ENCODE measurements at regions not wholly inside any gene's neighbourhood (a gene's known extent, or its start where the extent isn't known, plus 50 kb on each side); places are given as distances from the start of the nearest gene placed in this dataset.

- Histone ChIP-seq H3K4me3 (ENCODE audit: low read length) (no peak overlapping the region), H3K9ac (ENCODE audit: low read length) (no peak overlapping the region), H3K36me3 (ENCODE audit: control insufficient read depth, low read depth, low read length) (no peaks in the 10 kb centered on the region), H3K27ac (ENCODE audit: low read length) (no peak overlapping the region), H3K27me3 (ENCODE audit: control insufficient read depth, insufficient read depth, low read length) (peaks cover 47% of the 10 kb centered on the region), H3K4me1 (ENCODE audit: control insufficient read depth, low read depth, low read length) (peaks cover 19% of the 10 kb centered on the region), H3K9me3 (ENCODE audit: control insufficient read depth, low read depth, low read length) (no peaks in the 10 kb centered on the region)
Measured at GRCh38 chr10:133026726-133027395, 60.9 kb upstream of the ADGRA1 start.

DNA sequence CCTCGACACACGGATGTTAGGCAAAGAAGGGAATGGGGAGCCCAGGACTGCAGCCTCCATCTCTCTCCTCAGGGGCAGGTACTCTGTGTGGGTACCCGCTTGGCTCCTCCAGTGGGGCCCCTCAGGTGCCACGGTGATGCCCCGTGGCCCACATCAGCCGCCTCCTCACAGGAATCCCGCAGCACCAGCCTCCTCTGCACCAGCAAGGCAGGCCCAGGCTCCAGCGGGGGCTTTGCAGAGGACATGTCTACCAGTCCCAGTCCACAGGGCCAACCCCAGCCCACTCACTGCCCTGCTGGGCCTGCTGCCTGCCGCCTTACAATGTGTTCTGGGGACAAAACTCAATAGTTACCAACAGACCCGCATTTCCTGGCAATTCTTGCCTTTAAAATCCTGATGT, 61.6 kb upstream of the ADGRA1 start:
- Histone ChIP-seq H3K9me3 (ENCODE audit: control insufficient read depth, low read depth, low read length) (no peaks in the 10 kb centered on the region), H3K36me3 (ENCODE audit: control insufficient read depth, low read depth, low read length) (no peaks in the 10 kb centered on the region), H3K4me1 (ENCODE audit: control insufficient read depth, low read depth, low read length) (peaks cover 17% of the 10 kb centered on the region), H3K4me3 (ENCODE audit: low read length) (no peak overlapping the region), H3K27ac (ENCODE audit: low read length) (no peak overlapping the region), H3K9ac (ENCODE audit: low read length) (no peak overlapping the region), H3K27me3 (ENCODE audit: control insufficient read depth, insufficient read depth, low read length) (peaks cover 40% of the 10 kb centered on the region)

DNA sequence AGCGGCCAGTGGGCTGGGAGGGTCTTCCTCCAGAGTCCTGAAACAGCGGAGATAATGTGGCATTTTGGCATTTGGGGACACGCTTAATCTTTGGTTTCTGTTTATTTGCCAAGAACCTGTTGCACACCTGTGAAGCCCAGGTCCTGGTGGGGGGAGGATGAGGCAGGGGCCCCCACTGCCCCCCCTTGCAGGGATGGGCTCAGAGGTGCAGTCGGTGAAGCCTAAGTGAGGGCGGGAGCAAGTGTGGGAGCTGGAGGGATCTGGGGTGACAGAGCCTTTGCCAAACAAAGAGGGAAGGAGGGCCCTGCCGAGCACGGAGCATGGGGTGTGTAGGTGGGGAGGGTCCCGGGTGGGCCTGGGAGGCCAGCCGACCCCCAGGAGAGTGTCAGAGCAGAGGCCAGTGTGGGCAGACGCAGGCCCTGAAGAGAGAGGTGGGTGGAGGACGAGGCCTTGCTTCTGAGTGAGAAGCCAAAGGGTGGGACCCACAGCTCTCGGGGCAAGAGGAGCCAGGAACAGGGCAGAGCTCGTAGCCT, 62.1 kb upstream of the ADGRA1 start:
- peaks cover 12% of the 10 kb centered on the region for H3K4me1 ChIP-seq (ENCODE audit: control insufficient read depth, low read depth, low read length)
- H3K27ac ChIP-seq (ENCODE audit: low read length): no peak overlapping the region
- no peaks in the 10 kb centered on the region for H3K9me3 ChIP-seq (ENCODE audit: control insufficient read depth, low read depth, low read length)
- peaks cover 35% of the 10 kb centered on the region for H3K27me3 ChIP-seq (ENCODE audit: control insufficient read depth, insufficient read depth, low read length)
- no peak overlapping the region for H3K9ac ChIP-seq (ENCODE audit: low read length)
- H3K4me3 ChIP-seq (ENCODE audit: low read length): no peak overlapping the region
- no peaks in the 10 kb centered on the region for H3K36me3 ChIP-seq (ENCODE audit: control insufficient read depth, low read depth, low read length)

DNA sequence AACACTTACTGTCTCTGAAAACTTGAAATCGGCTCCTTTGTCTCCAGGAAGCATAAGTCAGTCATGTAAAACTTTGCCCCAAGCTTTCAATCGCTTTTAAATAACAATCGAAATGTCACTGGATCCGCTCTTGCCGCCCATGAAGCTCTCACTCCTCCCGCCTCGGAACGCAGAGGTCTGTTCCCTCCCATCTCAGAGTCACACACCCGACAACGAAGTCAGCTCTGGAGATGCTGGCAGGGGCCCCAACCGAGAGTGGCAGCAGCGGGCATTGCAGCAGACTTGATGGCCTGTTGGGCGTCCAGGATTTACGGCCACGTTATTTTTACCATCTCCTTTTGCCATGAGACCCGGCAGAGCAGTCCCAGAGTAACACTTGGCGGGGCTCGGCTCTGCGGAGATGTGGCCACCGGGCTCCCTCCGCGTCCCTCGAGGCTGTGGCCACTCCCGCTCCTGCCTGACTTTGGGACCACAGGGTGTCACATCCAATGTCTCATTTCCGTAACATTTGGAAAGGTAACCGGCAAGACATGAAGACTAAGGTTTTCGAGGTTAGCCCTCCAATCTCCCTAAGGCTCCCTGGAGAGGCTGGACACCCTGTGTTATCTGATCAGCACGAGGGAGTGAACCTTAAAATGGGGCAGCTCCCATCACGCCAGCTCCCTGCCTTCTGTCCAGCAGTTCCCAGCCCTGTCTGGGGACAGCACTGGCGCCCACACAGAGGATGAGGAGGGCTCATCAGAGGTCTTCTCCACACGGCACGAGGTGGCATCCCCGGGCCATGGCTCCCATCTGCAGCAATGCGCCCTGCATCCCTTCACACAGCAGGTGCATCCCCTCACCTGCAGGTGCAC, 62.8 kb upstream of the ADGRA1 start:
- H3K4me1 ChIP-seq (ENCODE audit: control insufficient read depth, low read depth, low read length): peaks cover 8% of the 10 kb centered on the region
- H3K9ac ChIP-seq (ENCODE audit: low read length): no peak overlapping the region
- H3K36me3 ChIP-seq (ENCODE audit: control insufficient read depth, low read depth, low read length): no peaks in the 10 kb centered on the region
- H3K4me3 ChIP-seq (ENCODE audit: low read length): no peak overlapping the region
- no peak overlapping the region for H3K27ac ChIP-seq (ENCODE audit: low read length)
- H3K9me3 ChIP-seq (ENCODE audit: control insufficient read depth, low read depth, low read length): no peaks in the 10 kb centered on the region
- H3K27me3 ChIP-seq (ENCODE audit: control insufficient read depth, insufficient read depth, low read length): peaks cover 28% of the 10 kb centered on the region

DNA sequence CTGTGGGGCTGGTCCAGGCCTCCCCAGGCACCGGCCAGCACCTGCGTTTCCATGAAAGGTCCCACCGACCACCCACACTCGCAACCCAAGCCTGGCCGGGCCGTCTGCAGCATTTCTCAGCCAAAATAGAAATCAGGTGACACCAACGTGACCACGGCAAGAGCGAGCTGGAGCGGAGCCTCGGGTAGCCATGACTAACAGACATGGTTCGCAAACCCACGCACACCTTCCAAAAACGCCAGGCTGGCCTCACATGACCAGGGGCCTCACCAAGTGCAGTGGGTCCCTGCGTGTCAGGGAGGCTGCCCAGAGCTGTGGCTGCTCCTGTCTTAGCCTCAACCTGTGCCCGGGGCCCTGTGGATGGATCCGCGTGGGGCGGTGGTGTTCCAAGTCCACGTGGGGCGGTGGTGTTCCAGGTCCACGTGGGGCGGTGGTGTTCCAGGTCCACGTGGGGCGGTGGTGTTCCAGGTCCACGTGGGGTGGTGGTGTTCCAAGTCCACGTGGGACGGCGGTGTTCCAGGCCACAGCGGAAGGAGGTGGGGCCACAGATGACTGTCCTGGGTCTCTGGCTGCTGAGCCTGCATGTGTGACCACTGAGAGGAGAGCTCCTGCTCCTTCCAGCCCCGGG, 64.4 kb upstream of the ADGRA1 start:
- H3K4me3 ChIP-seq (ENCODE audit: low read length): no peak overlapping the region
- H3K9ac ChIP-seq (ENCODE audit: low read length): no peak overlapping the region
- peaks cover 8% of the 10 kb centered on the region for H3K4me1 ChIP-seq (ENCODE audit: control insufficient read depth, low read depth, low read length)
- no peaks in the 10 kb centered on the region for H3K36me3 ChIP-seq (ENCODE audit: control insufficient read depth, low read depth, low read length)
- peaks cover 21% of the 10 kb centered on the region for H3K27me3 ChIP-seq (ENCODE audit: control insufficient read depth, insufficient read depth, low read length)
- no peaks in the 10 kb centered on the region for H3K9me3 ChIP-seq (ENCODE audit: control insufficient read depth, low read depth, low read length)
- H3K27ac ChIP-seq (ENCODE audit: low read length): no peak overlapping the region

DNA sequence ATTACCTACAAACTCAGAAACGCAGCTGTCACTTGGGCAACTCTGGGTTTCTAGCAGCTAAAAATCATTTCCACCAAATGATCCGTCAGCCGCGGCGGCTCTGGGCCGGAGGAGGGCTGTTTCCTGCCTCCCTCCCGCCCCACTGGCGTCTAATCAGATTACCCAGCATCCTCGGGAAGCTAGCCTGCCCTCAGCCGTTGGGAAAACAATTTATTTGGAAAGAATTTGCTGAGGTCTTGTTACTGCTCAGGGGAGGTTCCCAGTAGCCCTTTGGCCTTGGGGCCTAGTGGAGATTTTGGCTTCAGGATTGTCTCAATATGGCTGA, 65.0 kb upstream of the ADGRA1 start:
- Histone ChIP-seq H3K9ac (ENCODE audit: low read length) (no peak overlapping the region), H3K36me3 (ENCODE audit: control insufficient read depth, low read depth, low read length) (no peaks in the 10 kb centered on the region), H3K9me3 (ENCODE audit: control insufficient read depth, low read depth, low read length) (no peaks in the 10 kb centered on the region), H3K4me1 (ENCODE audit: control insufficient read depth, low read depth, low read length) (peaks cover 8% of the 10 kb centered on the region), H3K27ac (ENCODE audit: low read length) (no peak overlapping the region), H3K27me3 (ENCODE audit: control insufficient read depth, insufficient read depth, low read length) (peaks cover 21% of the 10 kb centered on the region), H3K4me3 (ENCODE audit: low read length) (no peak overlapping the region)

- Histone ChIP-seq H3K4me3 (ENCODE audit: low read length) (no peak overlapping the region), H3K4me1 (ENCODE audit: control insufficient read depth, low read depth, low read length) (peaks cover 8% of the 10 kb centered on the region), H3K36me3 (ENCODE audit: control insufficient read depth, low read depth, low read length) (no peaks in the 10 kb centered on the region), H3K27me3 (ENCODE audit: control insufficient read depth, insufficient read depth, low read length) (peaks cover 21% of the 10 kb centered on the region), H3K9me3 (ENCODE audit: control insufficient read depth, low read depth, low read length) (no peaks in the 10 kb centered on the region), H3K9ac (ENCODE audit: low read length) (no peak overlapping the region), H3K27ac (ENCODE audit: low read length) (no peak overlapping the region)
Measured at GRCh38 chr10:133021963-133022775, 65.6 kb upstream of the ADGRA1 start.

GRCh38 chr10:133021116-133021962, 66.4 kb upstream of the ADGRA1 start:
- no peak overlapping the region for H3K9ac ChIP-seq (ENCODE audit: low read length)
- no peak overlapping the region for H3K27ac ChIP-seq (ENCODE audit: low read length)
- peaks cover 8% of the 10 kb centered on the region for H3K4me1 ChIP-seq (ENCODE audit: control insufficient read depth, low read depth, low read length)
- no peaks in the 10 kb centered on the region for H3K36me3 ChIP-seq (ENCODE audit: control insufficient read depth, low read depth, low read length)
- H3K4me3 ChIP-seq (ENCODE audit: low read length): no peak overlapping the region
- no peaks in the 10 kb centered on the region for H3K9me3 ChIP-seq (ENCODE audit: control insufficient read depth, low read depth, low read length)
- peaks cover 21% of the 10 kb centered on the region for H3K27me3 ChIP-seq (ENCODE audit: control insufficient read depth, insufficient read depth, low read length)

DNA sequence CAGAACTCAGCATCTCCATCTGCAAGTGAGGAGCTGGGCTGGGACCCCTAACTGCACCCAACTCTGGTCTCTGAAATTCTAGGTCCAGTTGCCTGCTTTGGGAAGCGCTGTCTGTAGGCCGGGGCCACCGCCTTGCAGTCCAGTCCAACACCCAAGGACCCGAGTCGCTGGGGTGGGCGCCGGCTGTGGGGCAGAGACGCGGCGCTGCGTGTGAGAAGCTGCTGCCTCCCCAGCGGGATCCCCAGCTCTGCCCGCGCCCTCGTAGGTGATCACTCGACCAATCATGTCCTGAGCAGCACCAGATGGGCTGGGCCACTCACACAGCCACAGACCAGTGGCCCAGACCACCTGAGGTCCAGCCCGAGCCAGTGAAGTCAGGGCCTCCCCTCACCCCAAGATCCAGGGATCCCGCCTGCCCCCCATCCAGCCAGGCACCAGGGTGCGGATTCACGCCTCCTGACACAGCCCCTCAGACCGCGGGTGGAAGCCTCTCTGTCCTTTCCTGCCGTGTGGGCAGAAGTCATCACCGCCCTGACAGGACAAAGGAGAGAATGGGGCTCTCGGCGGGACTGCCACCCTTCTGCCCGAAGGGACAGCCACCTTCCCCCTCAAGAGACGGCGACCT, 67.4 kb upstream of the ADGRA1 start:
- H3K9me3 ChIP-seq (ENCODE audit: control insufficient read depth, low read depth, low read length): no peaks in the 10 kb centered on the region
- no peak overlapping the region for H3K9ac ChIP-seq (ENCODE audit: low read length)
- peaks cover 8% of the 10 kb centered on the region for H3K4me1 ChIP-seq (ENCODE audit: control insufficient read depth, low read depth, low read length)
- no peak overlapping the region for H3K27ac ChIP-seq (ENCODE audit: low read length)
- no peak overlapping the region for H3K4me3 ChIP-seq (ENCODE audit: low read length)
- no peaks in the 10 kb centered on the region for H3K36me3 ChIP-seq (ENCODE audit: control insufficient read depth, low read depth, low read length)
- peaks cover 17% of the 10 kb centered on the region for H3K27me3 ChIP-seq (ENCODE audit: control insufficient read depth, insufficient read depth, low read length)

DNA sequence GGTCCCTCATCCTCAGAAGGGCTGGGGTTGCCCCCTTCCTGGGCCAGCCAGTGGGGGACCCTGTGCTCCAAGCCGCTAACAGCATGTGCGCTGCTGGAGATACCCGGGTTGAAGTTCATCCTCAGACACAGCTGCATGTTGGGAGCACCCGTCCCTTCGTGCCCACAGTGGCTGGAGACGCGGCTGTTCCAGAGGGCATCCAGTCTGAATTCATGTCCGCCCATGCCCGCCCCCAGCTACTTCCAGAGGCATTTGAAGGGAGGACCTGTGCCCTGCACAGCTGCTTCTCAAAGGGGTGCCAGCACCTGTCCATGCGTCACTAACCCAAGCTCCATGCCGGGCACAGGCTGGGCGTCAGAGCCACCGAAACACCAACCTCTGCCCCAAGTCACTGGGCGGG, 68.1 kb upstream of the ADGRA1 start:
- peaks cover 7% of the 10 kb centered on the region for H3K4me1 ChIP-seq (ENCODE audit: control insufficient read depth, low read depth, low read length)
- H3K9ac ChIP-seq (ENCODE audit: low read length): no peak overlapping the region
- H3K36me3 ChIP-seq (ENCODE audit: control insufficient read depth, low read depth, low read length): no peaks in the 10 kb centered on the region
- peaks cover 11% of the 10 kb centered on the region for H3K27me3 ChIP-seq (ENCODE audit: control insufficient read depth, insufficient read depth, low read length)
- H3K4me3 ChIP-seq (ENCODE audit: low read length): no peak overlapping the region
- no peaks in the 10 kb centered on the region for H3K9me3 ChIP-seq (ENCODE audit: control insufficient read depth, low read depth, low read length)
- no peak overlapping the region for H3K27ac ChIP-seq (ENCODE audit: low read length)
